DOHH2 (cell line): ENCODE measurements at regions not wholly inside any gene's neighbourhood (a gene's known extent, or its start where the extent isn't known, plus 50 kb on each side); places are given as distances from the start of the nearest gene placed in this dataset.

ENCODE experiments used
- H3F3A ChIP-seq: fragments of 200-600 bp; sonication (generic), shearing (Covaris generic); 2 replicates; pipeline ENCODE4 v1.6.0; 2016; ENCODE audit warnings: antibody characterized with exemption, mild to moderate bottlenecking; ENCODE audit not compliant: control insufficient read depth, insufficient read depth
- H3K27ac ChIP-seq: fragments of 200-600 bp; sonication (generic); 2 replicates; pipeline ENCODE4 v1.5.1; 2014; ENCODE audit warnings: low read depth, mild to moderate bottlenecking, low read length, moderate library complexity
- H3K27me3 ChIP-seq: fragments of 200-600 bp; sonication (generic); 2 replicates; pipeline ENCODE4 v1.6.1; 2014; ENCODE audit warnings: mild to moderate bottlenecking, low read length, mixed read lengths; ENCODE audit not compliant: control insufficient read depth
- H3K36me3 ChIP-seq: fragments of 200-600 bp; sonication (generic); 2 replicates; pipeline ENCODE4 v1.6.1; 2014; ENCODE audit warnings: mild to moderate bottlenecking, low read length, moderate library complexity, mixed read lengths; ENCODE audit not compliant: control insufficient read depth
- H3K4me1 ChIP-seq: fragments of 200-600 bp; sonication (generic); 2 replicates; pipeline ENCODE4 v1.6.1; 2014; ENCODE audit warnings: mild to moderate bottlenecking, low read length, mixed read lengths; ENCODE audit not compliant: control insufficient read depth
- H3K4me2 ChIP-seq: fragments of 200-600 bp; sonication (generic); 2 replicates; pipeline ENCODE4 v1.6.0; 2014; ENCODE audit warnings: mild to moderate bottlenecking, low read length, moderate library complexity
- H3K4me3 ChIP-seq: fragments of 200-600 bp; sonication (generic); 2 replicates; pipeline ENCODE4 v1.5.1; 2014; ENCODE audit warnings: mild to moderate bottlenecking, low read length, mixed read lengths
- H3K79me2 ChIP-seq: fragments of 200-600 bp; sonication (generic); 2 replicates; pipeline ENCODE4 v1.6.1; 2014; ENCODE audit warnings: mild to moderate bottlenecking, low read length, mixed read lengths; ENCODE audit not compliant: control insufficient read depth
- H3K9me2 ChIP-seq: fragments of 200-600 bp; sonication (generic); replicated peaks from 2 replicates; pipeline ENCODE4 v1.6.1; 2014; ENCODE audit warnings: mild to moderate bottlenecking, low read length, mixed read lengths; ENCODE audit not compliant: control insufficient read depth
- H3K9me3 ChIP-seq: fragments of 200-600 bp; sonication (generic); 2 replicates; pipeline ENCODE4 v1.6.1; 2014; ENCODE audit warnings: antibody characterized with exemption, low read length, mixed read lengths; ENCODE audit not compliant: control insufficient read depth, insufficient read depth
- H4K20me1 ChIP-seq: fragments of 200-600 bp; sonication (generic); 2 replicates; pipeline ENCODE4 v1.6.0; 2014; ENCODE audit warnings: low read depth, mild to moderate bottlenecking, antibody characterized with exemption, low read length, moderate library complexity; ENCODE audit not compliant: control insufficient read depth, insufficient read depth
- EZH2phosphoT487 ChIP-seq: fragments of 200-600 bp; sonication (generic); IDR thresholded peaks from 2 replicates; pipeline ENCODE4 v1.6.1; 2017; ENCODE audit warnings: borderline replicate concordance, mild to moderate bottlenecking, antibody characterized with exemption, low read length, moderate library complexity, mixed read lengths
- TF ChIP-seq, protein P1 (sequence below): fragments of 200-600 bp; sonication (generic); IDR thresholded peaks from one replicate; pipeline ENCODE4 v1.5.1; 2014; ENCODE audit warnings: antibody characterized with exemption, mild to moderate bottlenecking, low read depth, low read length; ENCODE audit not compliant: poor library complexity, severe bottlenecking

DNA sequence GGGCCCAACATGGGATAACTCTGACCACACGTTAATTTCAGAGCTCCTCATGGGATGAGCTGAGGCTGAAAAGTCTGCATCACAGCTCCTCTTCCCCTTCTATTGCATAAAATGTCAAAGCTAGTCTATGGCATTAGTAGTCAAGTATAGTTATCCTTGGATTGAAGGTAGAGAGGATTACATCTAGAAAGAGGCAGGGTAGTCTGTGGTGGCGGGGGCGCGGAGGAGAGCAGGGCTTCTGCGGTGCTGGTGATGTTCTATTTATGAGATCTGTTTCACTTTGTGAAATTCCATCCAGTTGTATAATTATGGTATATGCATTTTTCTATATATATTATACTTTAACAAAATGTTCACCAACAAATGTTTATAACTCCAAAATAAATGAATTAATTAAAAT lies 329.5 kb upstream of the GRAMD2B start:
- Histone ChIP-seq H3K27ac (no peak overlapping the region), H3K27me3 (no peaks in the 10 kb centered on the region), H3F3A (no peaks in the 10 kb centered on the region), H3K9me3 (no peaks in the 10 kb centered on the region), H3K4me3 (no peak overlapping the region), H3K4me1 (no peaks in the 10 kb centered on the region), H3K4me2 (no peak overlapping the region), H3K79me2 (no peaks in the 10 kb centered on the region), H3K9me2 (no peaks in the 10 kb centered on the region), H4K20me1 (no peaks in the 10 kb centered on the region), H3K36me3 (no peaks in the 10 kb centered on the region)
- TF ChIP-seq, protein P1, sequence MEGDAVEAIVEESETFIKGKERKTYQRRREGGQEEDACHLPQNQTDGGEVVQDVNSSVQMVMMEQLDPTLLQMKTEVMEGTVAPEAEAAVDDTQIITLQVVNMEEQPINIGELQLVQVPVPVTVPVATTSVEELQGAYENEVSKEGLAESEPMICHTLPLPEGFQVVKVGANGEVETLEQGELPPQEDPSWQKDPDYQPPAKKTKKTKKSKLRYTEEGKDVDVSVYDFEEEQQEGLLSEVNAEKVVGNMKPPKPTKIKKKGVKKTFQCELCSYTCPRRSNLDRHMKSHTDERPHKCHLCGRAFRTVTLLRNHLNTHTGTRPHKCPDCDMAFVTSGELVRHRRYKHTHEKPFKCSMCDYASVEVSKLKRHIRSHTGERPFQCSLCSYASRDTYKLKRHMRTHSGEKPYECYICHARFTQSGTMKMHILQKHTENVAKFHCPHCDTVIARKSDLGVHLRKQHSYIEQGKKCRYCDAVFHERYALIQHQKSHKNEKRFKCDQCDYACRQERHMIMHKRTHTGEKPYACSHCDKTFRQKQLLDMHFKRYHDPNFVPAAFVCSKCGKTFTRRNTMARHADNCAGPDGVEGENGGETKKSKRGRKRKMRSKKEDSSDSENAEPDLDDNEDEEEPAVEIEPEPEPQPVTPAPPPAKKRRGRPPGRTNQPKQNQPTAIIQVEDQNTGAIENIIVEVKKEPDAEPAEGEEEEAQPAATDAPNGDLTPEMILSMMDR: no peak
- TF ChIP-seq EZH2phosphoT487: no peak

DNA sequence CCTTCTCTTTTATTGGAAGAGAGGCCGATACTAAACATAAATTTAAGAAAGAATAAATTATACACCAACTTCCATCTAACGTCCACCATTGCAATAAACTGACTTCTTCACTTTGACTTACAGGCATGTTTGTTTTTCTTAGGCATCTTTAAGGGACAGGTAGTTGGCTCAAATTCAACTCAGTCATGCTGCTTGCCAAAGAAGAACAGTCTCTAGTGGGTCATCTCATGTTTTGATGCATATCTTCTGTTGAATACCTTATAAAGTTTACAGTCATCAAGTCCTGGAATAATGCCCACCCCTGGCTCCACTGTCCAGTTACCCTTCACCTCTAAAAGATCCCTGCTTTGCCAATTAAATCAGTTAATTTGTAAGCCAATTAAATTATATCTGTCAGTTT lies 328.2 kb upstream of the GRAMD2B start:
- Histone ChIP-seq H3K9me3 (no peaks in the 10 kb centered on the region), H3F3A (no peaks in the 10 kb centered on the region)
- TF ChIP-seq, protein P1: no peak
- no peak for TF ChIP-seq EZH2phosphoT487

DNA sequence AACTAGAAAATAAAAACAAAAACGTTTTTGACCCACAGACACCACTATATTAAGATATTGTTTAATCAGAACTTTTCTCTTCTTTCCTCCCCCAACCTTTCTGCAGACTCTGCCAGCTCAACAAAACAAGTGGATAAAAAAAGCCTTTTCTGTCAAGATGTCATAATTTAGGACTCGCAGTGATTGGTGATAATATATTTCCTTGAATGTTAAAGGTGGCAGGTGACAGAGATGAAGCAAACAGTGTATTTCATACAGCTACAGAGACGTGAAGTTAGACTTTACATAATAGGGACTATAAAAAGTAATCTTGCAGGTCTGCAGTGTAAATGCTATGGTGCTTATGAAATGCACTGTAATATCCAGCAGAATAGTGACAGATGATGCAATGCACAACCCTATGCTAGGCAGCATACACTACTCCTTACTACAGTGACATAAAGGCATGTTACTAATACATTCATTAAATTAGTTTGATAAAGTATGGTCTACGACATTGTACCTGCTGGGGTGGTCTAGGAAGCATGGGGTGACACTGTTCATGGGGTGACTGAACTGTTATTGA lies 326.7 kb upstream of the GRAMD2B start:
- TF ChIP-seq, protein P1: no peak
- TF ChIP-seq EZH2phosphoT487: no peak
- no peaks in the 10 kb centered on the region for H3K4me1 ChIP-seq
- H3K4me3 ChIP-seq: no peak overlapping the region
- H3K9me3 ChIP-seq: no peaks in the 10 kb centered on the region
- no peak overlapping the region for H3K27ac ChIP-seq
- no peaks in the 10 kb centered on the region for H3K79me2 ChIP-seq
- no peaks in the 10 kb centered on the region for H4K20me1 ChIP-seq
- H3F3A ChIP-seq: no peaks in the 10 kb centered on the region
- no peaks in the 10 kb centered on the region for H3K36me3 ChIP-seq
- no peaks in the 10 kb centered on the region for H3K27me3 ChIP-seq
- no peak overlapping the region for H3K4me2 ChIP-seq
- H3K9me2 ChIP-seq: no peaks in the 10 kb centered on the region

More for the DNA sequence above, 328.2 kb upstream of the GRAMD2B start:
- H3K9me2 ChIP-seq: no peaks in the 10 kb centered on the region
- no peak overlapping the region for H3K4me3 ChIP-seq
- H3K4me2 ChIP-seq: no peak overlapping the region
- no peaks in the 10 kb centered on the region for H4K20me1 ChIP-seq
- H3K79me2 ChIP-seq: no peaks in the 10 kb centered on the region
- no peak overlapping the region for H3K27ac ChIP-seq
- no peaks in the 10 kb centered on the region for H3K4me1 ChIP-seq
- no peaks in the 10 kb centered on the region for H3K36me3 ChIP-seq
- H3K27me3 ChIP-seq: no peaks in the 10 kb centered on the region
